ENCODE measurements at regions not wholly inside any gene's neighbourhood (a gene's known extent, or its start where the extent isn't known, plus 50 kb on each side); places are given as distances from the start of the nearest gene placed in this dataset.

GRCh38 chr5:53331463-53331862, 149.0 kb upstream of the FST start:
- Histone ChIP-seq H3K36me3 (ENCODE audit: control insufficient read depth in 2 of 2, extremely low read depth in 1 of 2, insufficient read depth in 2 of 2, low read length in 2 of 2) (no peaks in the 10 kb centered on the region), H3K9me3 (ENCODE audit: control insufficient read depth, low read depth, low read length) (no peaks in the 10 kb centered on the region), H3K4me1 (ENCODE audit: control insufficient read depth, extremely low read depth, insufficient read depth, low read length) (peaks cover 58% of the 10 kb centered on the region), H3K27me3 (ENCODE audit: control insufficient read depth, extremely low read depth, insufficient read depth, low read length) (no peaks in the 10 kb centered on the region), H2AFZ (ENCODE audit: control insufficient read depth, low read length) (no peak overlapping the region), H3K9ac (ENCODE audit: control insufficient read depth, extremely low read depth, insufficient read depth, low read length) (peak overlapping the region; percentile 56), H3K27ac (ENCODE audit: control insufficient read depth, insufficient read depth, low read length) (peak overlapping the region; percentile 100), H3K4me2 (ENCODE audit: control insufficient read depth, extremely low read depth, insufficient read depth, low read depth, low read length) (no peak overlapping the region), H3K9me1 (ENCODE audit: control insufficient read depth, extremely low read depth, insufficient read depth, low read length) (no peaks in the 10 kb centered on the region), H3K4me3 (ENCODE audit: control insufficient read depth in 2 of 3, extremely low read depth in 1 of 3, insufficient read depth in 2 of 3, low read depth in 1 of 3, low read length in 3 of 3) (no peak overlapping the region), H4K20me1 (ENCODE audit: control insufficient read depth, extremely low read depth, insufficient read depth, low read length) (no peaks in the 10 kb centered on the region), H3K79me2 (ENCODE audit: control insufficient read depth, insufficient read depth, low read length) (no peaks in the 10 kb centered on the region)
- DNase-seq (ENCODE audit: low read depth, low spot score) (peak; percentile 91), FAIRE-seq (peak; percentile 98)
- dilution Hi-C loops (cut with MboI; ENCODE audit: extremely low pct_ligation_motif_present, low sequenced_read_pairs): no loop called here
- TF ChIP-seq CTCF (optimal IDR thresholded peaks at IDR 0.05 in 1 of 3, IDR thresholded peaks at IDR 0.05 in 1 of 3, conservative IDR thresholded peaks at IDR 0.05 in 1 of 3; ENCODE audit: extremely low read depth in 1 of 3, insufficient read depth in 2 of 3, low read length in 3 of 3) (no peak), EZH2 (IDR thresholded peaks at IDR 0.05; ENCODE audit: low read length) (no peak)

- DNase-seq (ENCODE audit: low read depth, low spot score): peak; percentile 85
Observed at GRCh38 chr5:53333160-53333559, 147.3 kb upstream of the FST start.

More at GRCh38 chr5:53333160-53333559, 147.3 kb upstream of the FST start:
- Histone ChIP-seq H4K20me1 (ENCODE audit: control insufficient read depth, extremely low read depth, insufficient read depth, low read length) (no peaks in the 10 kb centered on the region), H3K4me2 (ENCODE audit: control insufficient read depth, extremely low read depth, insufficient read depth, low read depth, low read length) (peak overlapping the region; percentile 73), H3K27ac (ENCODE audit: control insufficient read depth, insufficient read depth, low read length) (peak overlapping the region; percentile 100), H3K9me1 (ENCODE audit: control insufficient read depth, extremely low read depth, insufficient read depth, low read length) (no peaks in the 10 kb centered on the region), H3K4me1 (ENCODE audit: control insufficient read depth, extremely low read depth, insufficient read depth, low read length) (peaks cover 67% of the 10 kb centered on the region), H2AFZ (ENCODE audit: control insufficient read depth, low read length) (no peak overlapping the region), H3K27me3 (ENCODE audit: control insufficient read depth, extremely low read depth, insufficient read depth, low read length) (no peaks in the 10 kb centered on the region), H3K79me2 (ENCODE audit: control insufficient read depth, insufficient read depth, low read length) (peaks cover 3% of the 10 kb centered on the region), H3K9ac (ENCODE audit: control insufficient read depth, extremely low read depth, insufficient read depth, low read length) (peak overlapping the region; percentile 88), H3K36me3 (ENCODE audit: control insufficient read depth in 2 of 2, extremely low read depth in 1 of 2, insufficient read depth in 2 of 2, low read length in 2 of 2) (no peaks in the 10 kb centered on the region), H3K4me3 (ENCODE audit: control insufficient read depth in 2 of 3, extremely low read depth in 1 of 3, insufficient read depth in 2 of 3, low read depth in 1 of 3, low read length in 3 of 3) (no peak overlapping the region), H3K9me3 (ENCODE audit: control insufficient read depth, low read depth, low read length) (no peaks in the 10 kb centered on the region)
- dilution Hi-C loops (cut with MboI; ENCODE audit: extremely low pct_ligation_motif_present, low sequenced_read_pairs): no loop called here
- no peak for FAIRE-seq
- TF ChIP-seq CTCF (optimal IDR thresholded peaks at IDR 0.05 in 1 of 3, IDR thresholded peaks at IDR 0.05 in 1 of 3, conservative IDR thresholded peaks at IDR 0.05 in 1 of 3; ENCODE audit: extremely low read depth in 1 of 3, insufficient read depth in 2 of 3, low read length in 3 of 3) (no peak), EZH2 (IDR thresholded peaks at IDR 0.05; ENCODE audit: low read length) (no peak)

Data from keratinocyte (primary cell).